ENCODE measurements at regions not wholly inside any gene's neighbourhood (a gene's known extent, or its start where the extent isn't known, plus 50 kb on each side); places are given as distances from the start of the nearest gene placed in this dataset.

DNA sequence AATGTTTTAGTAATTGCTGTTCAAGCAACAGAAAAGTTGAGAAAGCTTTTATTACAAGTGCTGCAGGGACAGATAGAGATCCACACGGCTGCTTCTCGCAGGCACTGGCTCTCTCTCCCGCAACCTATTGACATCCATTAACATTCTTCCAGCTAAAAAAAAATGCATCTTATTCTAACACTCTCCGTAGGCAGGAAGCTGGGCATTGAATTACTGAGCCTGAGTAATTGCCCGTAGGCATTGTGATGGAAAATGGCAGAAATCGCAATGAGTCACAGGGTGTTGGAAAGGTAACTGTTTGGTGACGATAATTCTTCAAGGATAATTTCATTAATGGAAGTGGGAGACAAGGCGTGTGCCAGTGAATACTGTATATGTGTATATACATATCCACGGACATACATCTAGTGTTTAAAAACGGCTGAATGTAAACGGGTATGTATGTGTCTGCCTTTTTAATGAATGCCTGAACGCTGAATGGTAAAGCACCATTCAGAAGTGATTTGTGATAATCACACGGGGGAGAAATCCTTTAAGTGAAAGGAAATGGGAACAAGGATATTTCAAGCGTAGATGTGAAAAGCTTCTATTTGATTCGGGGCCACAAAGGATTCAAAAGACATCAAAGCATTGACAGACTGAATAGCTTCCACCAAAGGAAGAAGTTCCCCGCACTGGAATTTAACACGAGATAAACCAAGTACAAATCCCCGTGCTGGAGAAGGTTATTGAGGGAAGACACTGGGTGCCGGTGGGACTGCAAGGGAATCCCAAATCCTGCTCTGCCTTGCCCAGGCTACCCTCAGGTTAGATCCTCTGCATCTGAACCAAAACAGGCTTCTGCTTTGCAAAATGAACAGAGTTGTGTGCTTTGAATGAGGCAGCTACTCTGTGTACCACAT, 567.2 kb downstream of the NPHP4 start:
- ATAC-seq (no peak), DNase-seq (no peak)
- Mint-ChIP-seq H3K4me1 (ENCODE audit: low read depth) (peaks cover 21% of the 10 kb centered on the region), H3K4me3 (no peak overlapping the region), H3K36me3 (ENCODE audit: insufficient read depth) (no peaks in the 10 kb centered on the region), H3K9me3 (no peaks in the 10 kb centered on the region), H3K27me3 (ENCODE audit: low read depth) (peaks cover 19% of the 10 kb centered on the region)

DNA sequence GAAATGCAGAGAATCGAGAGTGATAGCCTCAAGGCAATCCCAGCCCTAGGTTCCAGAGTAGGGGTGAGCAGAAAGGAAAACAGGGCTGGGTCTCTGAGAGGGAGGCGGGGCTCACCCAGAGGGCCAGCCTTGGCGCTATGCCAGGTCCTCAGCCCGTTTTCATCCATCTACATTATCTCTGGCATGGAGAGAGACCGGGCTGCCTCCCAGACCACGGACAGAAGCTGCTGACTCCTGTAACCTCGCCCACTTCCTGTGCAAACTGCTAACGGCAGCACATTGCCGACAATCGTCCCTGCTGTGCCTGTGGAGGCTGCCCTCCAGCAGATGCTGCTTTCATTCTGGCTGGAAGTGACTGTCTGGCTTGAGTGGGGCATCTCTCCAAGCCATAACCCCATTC, 569.1 kb downstream of the NPHP4 start:
- H3K27me3 Mint-ChIP-seq (ENCODE audit: low read depth) = peaks cover 17% of the 10 kb centered on the region
- no peaks in the 10 kb centered on the region for H3K36me3 Mint-ChIP-seq (ENCODE audit: insufficient read depth)
- ATAC-seq (peak; percentile 61 to 63), DNase-seq (peak; percentile 15)
- H3K4me1 Mint-ChIP-seq (ENCODE audit: low read depth) = peaks cover 21% of the 10 kb centered on the region
- H3K4me3 Mint-ChIP-seq = no peak overlapping the region
- no peaks in the 10 kb centered on the region for H3K9me3 Mint-ChIP-seq

DNA sequence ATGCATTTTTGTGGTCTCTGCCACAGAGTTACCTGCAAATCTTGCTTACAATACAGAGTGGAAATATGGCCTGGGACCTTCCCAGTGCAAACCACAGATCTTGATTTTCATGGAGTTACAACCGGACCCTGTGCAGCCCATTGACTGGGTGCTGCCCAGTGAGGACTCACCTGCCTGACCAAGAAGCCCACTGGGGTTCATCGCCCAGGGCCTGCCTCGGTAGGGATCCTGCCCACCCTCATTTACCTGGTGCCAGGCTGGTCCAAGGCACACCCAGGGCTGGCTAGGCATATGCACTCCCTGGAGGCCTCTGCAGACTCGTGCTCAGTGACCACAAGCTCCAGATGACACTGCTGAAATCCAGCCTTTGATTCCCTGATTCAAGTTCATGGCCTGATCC, 572.7 kb downstream of the NPHP4 start:
- Mint-ChIP-seq H3K4me1 (ENCODE audit: low read depth) (peaks cover 23% of the 10 kb centered on the region), H3K4me3 (no peak overlapping the region)
- no peak for ATAC-seq

GRCh38 chr1:5416518-5416917, 575.7 kb downstream of the NPHP4 start:
- Mint-ChIP-seq H3K4me1 (ENCODE audit: low read depth) (peaks cover 7% of the 10 kb centered on the region), H3K9me3 (no peaks in the 10 kb centered on the region), H3K36me3 (ENCODE audit: insufficient read depth) (no peaks in the 10 kb centered on the region), H3K4me3 (no peak overlapping the region), H3K27me3 (ENCODE audit: low read depth) (no peaks in the 10 kb centered on the region)
- DNase-seq = no peak
- ATAC-seq = no peak

More for the DNA sequence above, 572.7 kb downstream of the NPHP4 start:
- Mint-ChIP-seq H3K27me3 (ENCODE audit: low read depth) (peaks cover 6% of the 10 kb centered on the region), H3K9me3 (no peaks in the 10 kb centered on the region), H3K36me3 (ENCODE audit: insufficient read depth) (no peaks in the 10 kb centered on the region)
- DNase-seq = no peak

- Mint-ChIP-seq H3K36me3 (ENCODE audit: insufficient read depth) (no peaks in the 10 kb centered on the region), H3K4me1 (ENCODE audit: low read depth) (peaks cover 9% of the 10 kb centered on the region), H3K4me3 (no peak overlapping the region), H3K9me3 (no peaks in the 10 kb centered on the region), H3K27me3 (ENCODE audit: low read depth) (no peaks in the 10 kb centered on the region)
- ATAC-seq (no peak), DNase-seq (no peak)
These were observed 576.6 kb downstream of the NPHP4 start for GRCh38 chr1:5415606-5416005.

- H3K36me3 Mint-ChIP-seq (ENCODE audit: insufficient read depth) = no peaks in the 10 kb centered on the region
- DNase-seq (no peak), ATAC-seq (no peak)
- peaks cover 8% of the 10 kb centered on the region for H3K4me1 Mint-ChIP-seq (ENCODE audit: low read depth)
- peaks cover 5% of the 10 kb centered on the region for H3K9me3 Mint-ChIP-seq
- H3K4me3 Mint-ChIP-seq = no peak overlapping the region
- no peaks in the 10 kb centered on the region for H3K27me3 Mint-ChIP-seq (ENCODE audit: low read depth)
These were observed 581.6 kb downstream of the NPHP4 start for GRCh38 chr1:5410652-5411051.

- no peak for ATAC-seq
- H3K4me3 Mint-ChIP-seq = no peak overlapping the region
- H3K4me1 Mint-ChIP-seq (ENCODE audit: low read depth) = peaks cover 8% of the 10 kb centered on the region
- H3K27me3 Mint-ChIP-seq (ENCODE audit: low read depth) = no peaks in the 10 kb centered on the region
- H3K36me3 Mint-ChIP-seq (ENCODE audit: insufficient read depth) = no peaks in the 10 kb centered on the region
- peaks cover 5% of the 10 kb centered on the region for H3K9me3 Mint-ChIP-seq
- DNase-seq = no peak
These were observed 583.8 kb downstream of the NPHP4 start for GRCh38 chr1:5408401-5408800.

- Mint-ChIP-seq H3K4me1 (ENCODE audit: low read depth) (no peaks in the 10 kb centered on the region), H3K9me3 (peaks cover 5% of the 10 kb centered on the region), H3K27me3 (ENCODE audit: low read depth) (no peaks in the 10 kb centered on the region), H3K36me3 (ENCODE audit: insufficient read depth) (no peaks in the 10 kb centered on the region), H3K4me3 (no peak overlapping the region)
- DNase-seq (no peak), ATAC-seq (no peak)
These were observed 587.0 kb downstream of the NPHP4 start for GRCh38 chr1:5405263-5405662.

- no peaks in the 10 kb centered on the region for H3K36me3 Mint-ChIP-seq (ENCODE audit: insufficient read depth)
- H3K4me1 Mint-ChIP-seq (ENCODE audit: low read depth) = peaks cover 3% of the 10 kb centered on the region
- H3K4me3 Mint-ChIP-seq = no peak overlapping the region
- ATAC-seq (no peak), DNase-seq (no peak)
- H3K27me3 Mint-ChIP-seq (ENCODE audit: low read depth) = no peaks in the 10 kb centered on the region
- peaks cover 5% of the 10 kb centered on the region for H3K9me3 Mint-ChIP-seq
These were observed 587.6 kb downstream of the NPHP4 start for GRCh38 chr1:5404412-5405203.

DNA sequence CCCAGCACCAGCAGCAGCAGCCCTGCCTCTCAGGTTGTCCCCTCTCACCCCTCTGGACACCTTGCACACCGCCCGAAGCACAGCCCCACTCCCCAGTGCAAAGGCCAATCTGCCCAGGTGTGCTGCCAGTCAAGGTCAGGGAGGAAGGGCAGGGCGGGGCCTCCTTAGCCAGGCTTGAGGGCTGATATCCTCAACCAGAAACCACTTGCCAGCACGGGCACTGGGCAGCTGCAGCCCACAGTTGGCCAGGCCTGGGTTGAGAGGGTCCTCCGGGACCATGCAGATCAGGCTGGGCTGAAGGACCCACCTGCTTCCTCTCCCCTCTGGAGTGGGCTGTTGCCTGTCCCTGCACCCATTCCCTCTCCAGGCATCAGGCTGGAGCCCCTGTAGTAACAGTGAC, 588.3 kb downstream of the NPHP4 start:
- no peak overlapping the region for H3K4me3 Mint-ChIP-seq
- peaks cover 7% of the 10 kb centered on the region for H3K4me1 Mint-ChIP-seq (ENCODE audit: low read depth)
- H3K36me3 Mint-ChIP-seq (ENCODE audit: insufficient read depth) = no peaks in the 10 kb centered on the region
- DNase-seq = no peak
- no peak for ATAC-seq
- no peaks in the 10 kb centered on the region for H3K27me3 Mint-ChIP-seq (ENCODE audit: low read depth)
- peaks cover 5% of the 10 kb centered on the region for H3K9me3 Mint-ChIP-seq

DNA sequence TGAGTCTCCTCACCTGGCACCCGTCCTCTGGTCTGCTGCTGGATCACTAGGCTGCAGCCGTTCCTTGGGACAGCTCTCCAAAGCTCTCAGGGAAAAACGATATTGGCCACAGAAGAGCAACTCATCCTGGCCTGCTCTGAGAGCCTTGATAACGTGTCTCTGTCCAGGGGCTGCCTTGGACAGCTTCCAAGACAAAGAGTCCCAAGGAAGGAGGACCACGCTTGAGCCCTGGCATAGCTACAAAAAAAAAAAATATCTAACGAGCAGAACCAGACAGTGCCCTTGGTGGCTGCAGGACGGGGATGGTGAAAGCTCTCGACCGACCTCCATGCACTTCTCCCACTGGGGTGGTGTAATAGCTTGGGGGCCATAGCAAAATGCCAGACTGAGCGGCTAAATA, 589.6 kb downstream of the NPHP4 start:
- ATAC-seq (no peak), DNase-seq (no peak)
- peaks cover 7% of the 10 kb centered on the region for H3K4me1 Mint-ChIP-seq (ENCODE audit: low read depth)
- H3K9me3 Mint-ChIP-seq = no peaks in the 10 kb centered on the region
- no peaks in the 10 kb centered on the region for H3K36me3 Mint-ChIP-seq (ENCODE audit: insufficient read depth)
- H3K27me3 Mint-ChIP-seq (ENCODE audit: low read depth) = no peaks in the 10 kb centered on the region
- H3K4me3 Mint-ChIP-seq = no peak overlapping the region

GRCh38 chr1:5399771-5400170, 592.5 kb downstream of the NPHP4 start:
- no peaks in the 10 kb centered on the region for H3K9me3 Mint-ChIP-seq
- ATAC-seq (no peak), DNase-seq (no peak)
- no peak overlapping the region for H3K4me3 Mint-ChIP-seq
- H3K27me3 Mint-ChIP-seq (ENCODE audit: low read depth) = no peaks in the 10 kb centered on the region
- no peaks in the 10 kb centered on the region for H3K36me3 Mint-ChIP-seq (ENCODE audit: insufficient read depth)
- peaks cover 7% of the 10 kb centered on the region for H3K4me1 Mint-ChIP-seq (ENCODE audit: low read depth)

DNA sequence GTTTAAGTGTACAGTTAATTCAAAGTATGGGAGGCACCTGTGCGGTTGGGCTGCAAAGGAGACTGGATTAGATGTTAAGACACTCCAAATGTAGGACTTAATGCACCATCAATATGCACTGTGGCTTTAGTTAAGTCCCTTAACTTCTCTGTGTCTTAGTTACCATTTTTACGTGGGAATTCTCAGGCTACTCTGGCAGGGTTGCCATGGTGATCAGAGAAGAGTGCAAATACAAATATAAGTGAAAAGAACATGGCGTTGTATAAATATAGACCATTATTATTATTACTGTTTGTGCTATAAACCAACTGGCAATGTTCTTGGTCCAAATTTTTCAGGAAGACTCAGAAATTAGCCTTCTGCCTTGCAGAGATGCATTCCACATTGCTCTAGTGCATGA, 595.6 kb downstream of the NPHP4 start:
- no peaks in the 10 kb centered on the region for H3K9me3 Mint-ChIP-seq
- H3K36me3 Mint-ChIP-seq (ENCODE audit: insufficient read depth) = no peaks in the 10 kb centered on the region
- ATAC-seq = no peak
- H3K4me1 Mint-ChIP-seq (ENCODE audit: low read depth) = peaks cover 16% of the 10 kb centered on the region
- H3K27me3 Mint-ChIP-seq (ENCODE audit: low read depth) = no peaks in the 10 kb centered on the region
- no peak for DNase-seq
- no peak overlapping the region for H3K4me3 Mint-ChIP-seq

DNA sequence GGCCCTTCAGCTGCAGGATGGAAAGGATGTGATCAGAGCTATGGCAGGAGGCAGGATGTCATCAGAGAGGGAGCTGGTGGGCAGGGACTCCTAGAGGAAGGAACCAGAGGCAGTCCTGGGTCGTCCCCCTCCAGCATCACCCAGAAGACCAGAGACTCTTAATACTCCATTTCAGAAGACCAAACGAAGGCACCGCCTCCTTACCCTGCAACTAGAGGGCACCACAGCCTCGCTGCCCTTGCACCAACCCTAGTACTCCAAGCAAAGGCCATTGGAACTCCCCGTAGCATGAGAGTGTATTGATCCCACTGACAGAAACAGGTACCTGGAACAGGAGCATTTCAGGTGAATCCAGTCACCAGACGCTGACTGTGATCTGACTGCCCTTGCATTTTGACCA, 598.1 kb downstream of the NPHP4 start:
- DNase-seq = no peak
- no peaks in the 10 kb centered on the region for H3K27me3 Mint-ChIP-seq (ENCODE audit: low read depth)
- no peaks in the 10 kb centered on the region for H3K36me3 Mint-ChIP-seq (ENCODE audit: insufficient read depth)
- peaks cover 11% of the 10 kb centered on the region for H3K4me1 Mint-ChIP-seq (ENCODE audit: low read depth)
- no peaks in the 10 kb centered on the region for H3K9me3 Mint-ChIP-seq
- ATAC-seq = no peak
- no peak overlapping the region for H3K4me3 Mint-ChIP-seq

GRCh38 chr1:5393603-5394002, 598.6 kb downstream of the NPHP4 start:
- ATAC-seq (no peak), DNase-seq (no peak)
- no peak overlapping the region for H3K4me3 Mint-ChIP-seq
- H3K9me3 Mint-ChIP-seq = no peaks in the 10 kb centered on the region
- H3K36me3 Mint-ChIP-seq (ENCODE audit: insufficient read depth) = no peaks in the 10 kb centered on the region
- peaks cover 9% of the 10 kb centered on the region for H3K4me1 Mint-ChIP-seq (ENCODE audit: low read depth)
- no peaks in the 10 kb centered on the region for H3K27me3 Mint-ChIP-seq (ENCODE audit: low read depth)

Measured in activated T-cell treated with anti-CD3 and anti-CD28 coated beads, Interleukin-2, amount 50 U/mL, for 4 hours (primary cell).